LNCAP (cell line): ENCODE measurements at regions not wholly inside any gene's neighbourhood (a gene's known extent, or its start where the extent isn't known, plus 50 kb on each side); places are given as distances from the start of the nearest gene placed in this dataset.

Experiments used
- TF ChIP-seq, protein P1 (sequence below): fragments of 450-650 bp; IDR thresholded peaks from 2 replicates; pipeline ENCODE4 v1.5.1; 2017; ENCODE audit warnings: mild to moderate bottlenecking

DNA sequence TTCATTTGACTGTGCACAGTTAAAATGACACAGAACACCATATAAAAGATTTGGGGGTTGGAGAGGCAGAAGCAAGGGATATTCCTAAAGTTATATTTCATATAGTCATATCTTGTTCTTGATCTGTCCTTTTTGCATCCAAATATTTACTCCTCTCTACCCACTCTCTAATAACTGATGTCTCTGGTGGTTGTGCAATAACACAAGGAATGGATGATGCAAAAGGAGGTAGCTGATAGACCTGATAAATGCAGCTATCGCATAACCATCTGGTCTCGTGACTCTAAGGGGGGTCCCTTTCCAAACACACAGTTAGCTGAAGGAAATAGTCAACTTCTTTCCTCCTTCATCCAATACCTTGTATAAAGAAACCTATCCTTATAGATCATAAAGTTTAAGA is 123.1 kb downstream of the POLR1F start:
- TF ChIP-seq, protein P1, sequence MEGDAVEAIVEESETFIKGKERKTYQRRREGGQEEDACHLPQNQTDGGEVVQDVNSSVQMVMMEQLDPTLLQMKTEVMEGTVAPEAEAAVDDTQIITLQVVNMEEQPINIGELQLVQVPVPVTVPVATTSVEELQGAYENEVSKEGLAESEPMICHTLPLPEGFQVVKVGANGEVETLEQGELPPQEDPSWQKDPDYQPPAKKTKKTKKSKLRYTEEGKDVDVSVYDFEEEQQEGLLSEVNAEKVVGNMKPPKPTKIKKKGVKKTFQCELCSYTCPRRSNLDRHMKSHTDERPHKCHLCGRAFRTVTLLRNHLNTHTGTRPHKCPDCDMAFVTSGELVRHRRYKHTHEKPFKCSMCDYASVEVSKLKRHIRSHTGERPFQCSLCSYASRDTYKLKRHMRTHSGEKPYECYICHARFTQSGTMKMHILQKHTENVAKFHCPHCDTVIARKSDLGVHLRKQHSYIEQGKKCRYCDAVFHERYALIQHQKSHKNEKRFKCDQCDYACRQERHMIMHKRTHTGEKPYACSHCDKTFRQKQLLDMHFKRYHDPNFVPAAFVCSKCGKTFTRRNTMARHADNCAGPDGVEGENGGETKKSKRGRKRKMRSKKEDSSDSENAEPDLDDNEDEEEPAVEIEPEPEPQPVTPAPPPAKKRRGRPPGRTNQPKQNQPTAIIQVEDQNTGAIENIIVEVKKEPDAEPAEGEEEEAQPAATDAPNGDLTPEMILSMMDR, result no peak

DNA sequence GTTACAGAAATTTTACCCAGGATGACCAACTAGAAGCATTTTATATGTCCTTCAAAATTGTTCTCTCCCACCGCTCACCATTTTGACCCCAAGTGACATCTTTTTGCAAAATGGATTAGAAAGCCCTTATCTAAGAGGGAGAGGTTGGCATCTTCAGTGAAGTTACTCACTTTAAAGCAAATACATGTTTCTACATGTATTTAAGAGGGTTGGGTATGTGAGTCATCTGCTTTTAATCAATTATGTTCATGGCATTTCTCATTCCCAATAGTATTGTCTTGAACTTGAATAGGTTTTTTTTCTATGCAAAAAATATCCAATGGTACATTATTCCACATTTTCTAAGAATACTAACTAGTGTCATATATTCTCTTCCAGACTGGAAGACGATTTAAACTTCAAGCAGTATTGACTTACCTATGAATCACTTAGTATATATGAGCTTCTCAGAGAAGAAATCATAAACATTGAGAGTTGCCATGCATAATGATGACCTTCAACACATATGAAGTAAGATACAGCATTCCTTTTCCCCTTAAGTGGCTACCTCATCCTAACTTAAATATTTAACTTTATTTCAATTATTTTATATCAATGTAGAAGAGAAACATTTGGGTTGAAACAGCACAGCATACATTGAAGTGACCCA is 132.8 kb downstream of the POLR1F start:
- TF ChIP-seq, protein P1, result no peak

DNA sequence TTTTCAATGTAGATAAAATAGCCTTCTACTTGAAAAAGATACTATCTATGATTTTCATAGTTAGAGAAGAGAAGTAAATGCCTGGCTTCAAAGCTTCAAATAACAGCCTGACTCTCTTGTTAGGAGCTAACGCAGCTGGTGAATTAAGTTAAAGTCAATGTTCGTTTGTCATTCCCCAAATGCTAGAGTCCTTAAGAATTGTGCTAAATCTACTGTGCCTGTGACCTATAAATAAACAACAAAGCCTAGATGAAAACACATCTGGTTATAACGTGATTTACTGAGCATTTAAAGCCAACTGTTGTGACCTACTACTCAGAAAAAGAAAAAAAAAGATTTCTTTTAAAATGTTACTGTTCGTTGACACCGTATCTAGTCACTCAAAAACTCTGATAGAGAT is 134.7 kb downstream of the POLR1F start:
- TF ChIP-seq, protein P1, result no peak

DNA sequence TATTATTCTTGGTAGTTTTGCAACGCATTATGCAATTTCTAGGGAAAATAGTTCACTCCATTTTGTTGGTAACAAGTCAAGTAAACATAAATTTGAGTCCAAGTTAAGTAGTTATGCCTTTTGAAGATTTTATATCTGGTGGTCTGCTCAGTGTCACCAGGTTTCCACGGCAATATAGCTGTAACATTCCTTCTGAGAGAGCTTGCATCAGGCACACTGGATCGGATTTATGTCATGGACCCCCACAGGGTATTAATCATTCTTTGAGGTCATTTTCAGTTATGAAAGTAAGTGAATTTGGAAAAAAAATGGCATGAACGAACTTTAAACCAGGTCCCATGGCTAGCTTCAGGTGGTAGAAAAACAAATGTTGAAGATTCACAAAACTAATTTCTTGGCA is 136.3 kb downstream of the POLR1F start:
- TF ChIP-seq, protein P1, result no peak

DNA sequence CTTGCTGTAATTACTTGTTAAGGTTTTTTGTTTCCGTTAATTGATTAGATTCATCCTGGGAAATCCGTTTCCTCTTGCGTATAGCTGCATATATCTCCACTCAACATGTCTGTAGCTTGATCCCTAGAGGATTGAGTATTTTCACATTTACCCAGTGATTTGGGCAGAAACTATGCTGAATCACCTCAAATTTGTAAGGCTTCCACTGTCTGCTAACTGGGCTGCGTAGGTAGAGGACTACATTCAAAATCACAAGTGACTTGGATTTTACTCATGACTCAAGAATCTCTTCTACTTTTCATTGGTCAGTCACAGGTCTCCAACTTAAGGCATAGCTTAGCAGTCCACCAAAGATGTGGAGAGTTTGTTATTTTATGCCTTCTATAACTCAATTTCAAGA is 141.8 kb downstream of the POLR1F start:
- TF ChIP-seq, protein P1, result no peak

DNA sequence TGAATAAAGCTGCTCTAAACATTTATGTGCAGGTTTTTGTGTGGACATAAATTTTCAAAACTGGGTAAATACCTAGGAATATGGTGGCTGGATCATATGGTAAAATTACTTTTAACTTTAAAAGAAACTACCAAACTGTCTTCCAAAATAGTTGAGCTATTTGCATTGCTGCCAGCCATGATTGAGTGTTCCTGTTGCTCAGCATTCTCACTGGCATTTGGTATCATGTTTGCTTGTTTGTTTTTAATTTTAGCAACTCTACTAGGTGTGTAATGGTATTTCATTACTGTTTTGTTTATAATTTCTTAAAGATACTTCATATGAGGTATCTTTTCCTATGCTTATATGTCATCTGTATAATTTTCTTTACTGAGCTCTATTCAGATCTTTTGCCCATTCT is 143.2 kb downstream of the POLR1F start:
- TF ChIP-seq, protein P1, result no peak

DNA sequence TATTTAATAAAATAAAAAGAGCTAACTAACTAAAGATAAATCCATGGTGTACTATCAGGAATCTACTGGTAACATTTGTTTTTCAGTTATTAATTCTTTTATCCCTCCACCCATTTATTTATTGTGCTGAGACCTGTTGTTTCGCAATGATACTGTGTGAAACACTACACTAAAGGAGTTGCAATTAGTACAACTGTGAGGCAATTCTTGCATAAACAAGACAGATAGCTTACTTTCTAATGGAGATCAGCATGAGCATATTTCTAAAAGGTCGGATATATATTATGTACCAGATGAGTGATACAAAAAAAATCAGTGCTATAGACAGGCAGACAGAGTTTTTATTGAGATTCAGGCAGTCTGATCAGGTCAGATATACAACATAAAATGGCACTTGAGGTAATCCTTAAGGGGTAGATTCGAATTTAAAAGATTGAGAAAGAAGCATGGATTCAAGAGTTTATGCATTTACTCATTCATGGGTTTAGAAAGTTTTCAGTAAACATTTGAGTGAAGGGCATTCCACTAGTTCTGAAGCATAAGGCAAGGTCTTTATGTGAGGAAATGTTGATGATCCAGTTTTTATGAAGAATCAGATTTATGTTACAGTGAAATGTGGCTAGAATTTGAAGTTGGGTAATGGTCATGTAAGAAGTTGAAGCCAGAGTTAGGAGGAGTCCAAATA is 147.6 kb downstream of the POLR1F start:
- TF ChIP-seq, protein P1, result no peak
